Kidney tubule cell (primary cell): ENCODE measurements at regions not wholly inside any gene's neighbourhood (a gene's known extent, or its start where the extent isn't known, plus 50 kb on each side); places are given as distances from the start of the nearest gene placed in this dataset.
A peak's percentile ranks its signal among the peaks of the same experiment; 100 is the strongest.

Experiments used
- DNase-seq: peaks from one replicate; pipeline ENCODE4 v3.0.0-alpha.2; 2018; ENCODE audit warnings: low spot score

DNA sequence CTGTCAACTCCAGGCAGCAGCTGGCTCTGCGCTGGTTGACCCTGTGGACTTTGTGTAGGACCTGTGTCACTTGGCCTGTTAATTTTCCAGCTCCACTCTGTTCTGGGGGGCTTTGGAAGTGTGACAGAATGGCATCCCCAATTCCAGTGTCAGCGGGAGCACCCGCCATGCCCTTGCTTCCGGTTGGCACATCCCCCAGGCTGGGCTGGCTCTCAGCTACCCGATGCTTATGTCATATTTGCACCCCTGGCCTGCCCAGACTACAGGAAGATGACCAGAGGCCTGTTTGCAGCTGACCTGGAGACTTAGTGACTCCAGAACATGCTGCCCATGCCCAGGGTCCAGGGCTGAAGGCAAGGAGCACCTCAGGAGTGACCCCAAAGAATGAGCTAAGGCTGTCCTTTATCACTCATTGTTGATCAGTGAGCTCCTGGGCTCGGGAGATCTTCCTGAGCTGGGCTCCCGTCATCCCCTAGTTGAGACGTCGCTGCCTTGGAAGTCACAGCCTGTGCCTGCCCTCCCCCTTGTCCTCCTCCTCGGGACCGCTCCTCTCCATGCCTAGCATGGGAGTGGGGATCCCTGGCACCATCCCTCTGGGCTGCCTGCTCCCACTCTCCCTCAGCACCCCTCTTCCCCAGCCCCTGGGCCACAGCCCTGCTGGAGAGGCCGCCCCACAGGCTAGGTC lies 163.4 kb upstream of the RTL1 start:
- no peak for DNase-seq

DNA sequence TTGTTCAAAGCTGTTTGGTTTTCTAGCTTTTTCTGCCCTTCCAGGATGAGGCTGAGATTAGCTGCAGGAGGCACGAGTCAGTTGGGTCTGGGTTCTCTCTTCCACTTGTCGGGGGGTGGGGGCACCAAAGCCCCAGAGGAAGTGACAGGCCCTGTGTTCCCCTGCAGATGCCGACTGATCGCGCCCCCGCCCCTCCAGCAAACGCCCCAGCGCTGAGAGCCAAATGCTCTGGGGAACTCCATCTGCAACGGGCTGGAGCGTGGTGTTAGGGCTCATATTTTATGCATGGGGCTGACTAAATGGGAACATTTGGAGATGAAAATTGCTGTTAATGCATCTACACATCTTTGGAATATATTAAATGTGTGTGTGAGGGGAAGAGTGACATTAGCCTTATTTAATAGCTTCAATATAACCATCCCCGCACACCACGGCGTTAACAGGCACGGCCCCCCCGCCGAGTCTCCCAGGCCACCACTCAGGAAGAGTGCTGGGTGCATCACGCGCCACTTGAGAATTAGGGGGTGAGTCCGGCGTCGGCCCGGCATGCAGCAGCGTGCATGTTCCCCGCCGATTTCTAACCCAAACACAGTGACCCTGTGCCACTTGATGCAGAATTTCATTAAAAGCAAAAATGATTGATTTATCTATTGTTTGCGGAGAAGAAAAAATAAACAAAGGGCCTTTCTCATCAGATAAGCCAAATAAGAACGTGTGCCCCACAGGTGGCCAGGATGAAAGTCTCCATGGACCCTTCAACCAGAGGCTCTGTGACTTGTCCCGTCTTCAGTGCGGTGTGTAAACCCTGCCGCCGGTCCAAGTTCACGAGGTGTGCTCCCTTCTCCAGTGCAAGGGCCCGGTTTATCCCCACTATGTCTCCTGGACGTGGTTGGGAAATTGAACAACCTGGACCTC lies 165.0 kb upstream of the RTL1 start:
- no peak for DNase-seq

GRCh38 chr14:101069228-101069549 lies 165.7 kb upstream of the RTL1 start:
- DNase-seq, result no peak

- DNase-seq, result no peak
Observed at GRCh38 chr14:101069666-101070362, 166.3 kb upstream of the RTL1 start.

DNA sequence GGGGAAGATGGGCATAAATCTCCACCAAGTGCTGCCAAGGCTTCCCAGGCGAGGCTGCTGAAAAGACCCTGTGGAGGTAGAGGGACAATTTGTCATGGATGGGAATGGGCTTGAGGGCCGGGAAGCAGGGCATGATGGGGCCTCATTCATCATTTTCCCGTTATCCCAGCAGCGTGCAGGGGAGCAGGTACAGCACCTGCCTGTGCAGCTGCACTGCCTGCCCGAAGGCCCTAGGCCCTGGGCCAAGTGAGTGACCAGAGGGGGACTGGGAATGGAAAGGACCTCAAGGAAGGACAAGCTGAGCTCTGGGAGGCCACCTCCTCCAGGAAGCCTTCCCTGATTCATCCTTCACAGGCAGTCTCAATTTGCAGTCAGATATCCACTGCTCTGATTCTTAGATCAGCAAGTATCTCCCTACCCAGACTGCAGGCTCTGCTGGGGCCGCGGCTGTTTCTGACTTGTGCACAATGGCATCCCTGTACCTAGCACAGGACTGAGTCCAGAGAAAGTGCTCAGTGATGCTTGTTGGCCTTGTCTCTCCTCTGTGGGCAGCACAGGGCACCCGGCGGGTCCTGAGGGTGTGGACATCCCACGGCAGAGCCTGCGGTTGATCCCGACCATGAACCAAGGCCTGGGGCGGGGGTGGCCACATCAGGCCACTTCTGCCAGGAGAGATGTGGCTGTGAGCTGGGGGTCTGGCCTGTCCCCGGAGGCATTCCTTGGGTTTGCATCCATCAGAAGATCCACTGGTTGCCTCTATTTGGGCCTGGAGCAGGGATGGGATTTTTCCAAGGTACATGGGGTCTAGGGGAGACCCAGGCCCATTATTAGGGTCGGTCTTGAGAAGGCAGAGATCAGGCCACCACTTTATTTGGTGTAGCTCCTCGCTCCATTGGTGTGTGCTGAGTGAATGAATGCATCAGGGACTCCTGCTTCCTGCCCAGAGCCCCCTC lies 167.3 kb upstream of the RTL1 start:
- no peak for DNase-seq

GRCh38 chr14:101071493-101071906 lies 168.0 kb upstream of the RTL1 start:
- DNase-seq, result no peak

DNA sequence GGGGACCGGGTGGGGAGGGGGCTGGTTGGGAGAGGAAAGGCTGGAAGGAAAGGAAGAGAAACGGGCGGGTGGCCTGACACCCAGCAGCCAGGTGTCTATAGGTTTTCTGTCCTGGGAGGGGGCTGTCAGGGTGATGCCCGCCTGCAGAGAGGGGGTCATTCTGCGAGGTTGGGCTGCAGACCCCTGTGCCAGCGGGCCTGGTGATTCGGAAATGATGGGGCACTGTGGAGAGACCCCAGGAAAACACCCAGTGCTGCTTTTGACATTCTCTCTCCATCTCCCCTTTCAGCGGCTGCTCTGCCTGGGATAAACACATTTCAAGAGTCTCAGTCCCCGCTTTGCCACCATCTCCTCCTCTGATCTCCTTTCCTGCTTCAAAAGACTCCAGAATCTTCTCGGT lies 168.5 kb upstream of the RTL1 start:
- no peak for DNase-seq

DNA sequence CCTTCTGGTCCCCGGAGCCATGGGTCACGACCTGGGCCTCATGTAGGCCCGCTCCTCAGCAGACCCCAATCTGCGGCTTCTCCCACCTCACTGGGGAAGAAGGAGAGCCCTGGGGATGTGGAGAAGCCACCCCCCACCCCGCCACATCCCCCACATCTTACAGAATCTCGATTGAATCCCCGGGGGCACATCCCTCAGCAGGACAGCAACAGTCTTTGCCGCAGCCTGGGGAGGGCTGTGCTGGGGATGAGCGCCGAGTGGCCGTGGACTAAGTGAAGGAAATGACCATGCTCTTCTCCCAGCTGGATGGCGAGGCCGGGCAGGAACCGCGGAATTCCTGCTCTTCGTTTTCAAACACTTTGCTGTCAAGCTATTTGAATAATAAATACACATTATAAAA lies 169.0 kb upstream of the RTL1 start:
- DNase-seq, result no peak

- DNase-seq, result peak; percentile 99
Observed at GRCh38 chr14:101072945-101073597, 169.5 kb upstream of the RTL1 start.

DNA sequence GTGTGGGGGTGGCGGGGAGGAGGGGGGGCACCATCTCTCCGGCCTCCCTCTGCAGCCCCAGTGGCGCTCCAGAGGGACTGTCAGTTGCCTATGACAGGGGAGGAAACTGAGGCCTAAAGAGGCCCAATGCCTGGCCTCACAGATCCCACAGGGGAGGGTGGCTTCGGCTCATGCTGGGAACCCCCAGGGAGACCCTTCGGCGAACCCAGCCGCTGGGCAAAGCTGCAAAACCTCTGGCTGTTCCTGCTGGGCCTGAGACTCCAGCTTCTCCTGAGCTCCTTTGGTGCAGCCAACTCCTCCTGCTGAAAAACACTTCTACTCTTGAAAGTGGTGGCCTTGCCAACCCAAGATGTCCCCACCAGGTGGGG lies 170.1 kb upstream of the RTL1 start:
- no peak for DNase-seq

- DNase-seq, result no peak
Observed at GRCh38 chr14:101074196-101075024, 170.9 kb upstream of the RTL1 start.

GRCh38 chr14:101075025-101075800 lies 171.7 kb upstream of the RTL1 start:
- peak; percentile 13 for DNase-seq

- no peak for DNase-seq
Observed at GRCh38 chr14:101075801-101076413, 172.4 kb upstream of the RTL1 start.

DNA sequence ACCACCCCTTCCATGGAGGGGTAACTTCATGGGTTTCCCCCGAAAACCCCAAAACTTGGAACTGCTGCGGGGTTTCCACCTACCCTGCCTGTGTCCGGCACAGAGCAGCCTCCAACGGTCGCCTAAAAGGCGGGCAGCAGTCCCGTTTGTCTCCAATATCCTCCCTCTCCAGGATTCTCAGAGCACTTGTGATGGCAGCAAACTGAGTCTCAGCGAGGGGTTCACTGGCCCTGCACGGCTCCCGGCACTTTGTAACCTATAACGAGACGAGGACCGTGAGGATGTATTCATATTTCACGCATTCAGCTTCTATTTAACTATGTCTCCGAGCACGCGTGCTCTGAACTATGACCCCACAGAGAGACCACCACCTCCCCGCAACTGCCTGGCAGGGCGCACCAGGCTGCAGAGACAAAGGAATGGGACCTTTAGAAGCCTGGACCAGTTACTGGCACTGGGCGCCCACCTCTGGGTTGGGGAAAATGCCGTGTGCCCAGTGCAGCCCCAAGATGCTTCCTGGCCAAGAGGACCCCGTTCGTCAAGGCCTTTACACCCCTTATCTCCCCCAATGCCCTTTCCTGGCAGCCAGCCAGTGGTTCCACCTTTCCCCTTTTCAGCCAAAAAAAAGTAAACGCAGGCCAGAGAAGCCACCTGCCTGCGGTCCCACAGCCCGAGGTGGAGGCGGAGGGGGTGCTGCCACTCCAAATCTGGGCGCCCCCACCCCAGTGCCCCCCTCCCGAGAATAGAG lies 173.1 kb upstream of the RTL1 start:
- no peak for DNase-seq

DNA sequence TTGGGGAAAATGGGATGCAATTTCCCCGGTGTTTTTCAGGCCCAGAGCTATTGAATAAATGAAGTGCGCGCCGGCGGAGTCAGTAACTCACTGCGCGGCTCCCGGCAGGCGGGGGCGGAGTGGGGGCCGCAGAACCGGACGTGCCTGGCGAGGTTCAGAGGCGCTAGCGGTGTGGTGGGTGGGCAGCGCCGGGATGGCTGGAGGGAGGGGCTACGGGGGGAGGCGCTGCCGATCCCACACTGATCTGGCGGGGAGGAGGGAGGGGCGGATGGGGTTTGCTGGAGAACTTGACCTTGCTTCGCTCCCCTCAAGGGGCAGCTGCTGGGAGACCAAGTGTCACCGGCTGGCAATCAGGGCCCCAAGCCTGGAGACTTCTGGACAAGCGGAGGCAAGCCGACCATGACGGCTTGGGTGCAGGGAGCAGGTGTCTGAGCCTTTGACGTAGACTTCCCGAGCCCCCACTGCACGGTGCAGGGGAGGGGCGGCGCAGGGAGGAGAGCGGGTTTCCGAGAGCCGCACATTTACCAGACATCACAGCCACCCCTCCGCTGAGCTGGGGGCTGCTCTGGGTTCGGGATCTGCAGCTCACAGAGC lies 174.1 kb upstream of the RTL1 start:
- DNase-seq, result peak; percentile 37

DNA sequence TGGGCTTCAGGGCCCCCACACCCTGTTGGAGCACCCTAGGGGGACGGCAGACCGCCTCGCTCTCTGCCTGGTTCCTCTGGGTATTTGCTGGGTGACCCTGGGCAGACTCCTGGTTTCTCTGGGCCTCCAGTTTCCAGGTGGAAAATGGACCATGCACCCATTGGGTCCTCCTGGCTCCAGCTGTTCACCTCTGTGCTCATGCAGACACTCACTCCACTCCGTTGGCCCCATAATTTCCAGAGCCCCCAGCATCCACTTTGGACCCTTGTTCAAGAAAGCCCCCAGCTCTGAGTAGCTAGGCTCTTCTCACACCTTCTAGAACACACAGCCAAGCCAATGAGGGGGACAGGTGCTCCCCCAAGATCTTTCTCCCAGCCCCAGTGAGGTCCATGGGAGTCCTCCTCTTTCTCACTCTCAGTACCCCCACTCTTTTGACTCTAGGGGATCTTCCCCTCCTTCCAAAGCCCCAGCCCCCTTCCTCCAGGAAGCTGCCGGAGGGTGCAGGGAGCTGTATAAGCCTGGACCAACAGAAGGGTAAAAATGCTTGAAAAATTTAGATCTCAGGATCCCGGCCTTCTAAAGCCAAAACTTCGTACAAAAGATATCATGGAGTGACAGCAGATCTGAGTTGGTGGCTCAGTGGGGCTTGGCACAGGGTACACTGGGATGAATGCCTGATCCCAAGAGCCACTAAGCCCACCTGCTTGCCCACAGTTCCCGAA lies 174.8 kb upstream of the RTL1 start:
- DNase-seq, result no peak

DNA sequence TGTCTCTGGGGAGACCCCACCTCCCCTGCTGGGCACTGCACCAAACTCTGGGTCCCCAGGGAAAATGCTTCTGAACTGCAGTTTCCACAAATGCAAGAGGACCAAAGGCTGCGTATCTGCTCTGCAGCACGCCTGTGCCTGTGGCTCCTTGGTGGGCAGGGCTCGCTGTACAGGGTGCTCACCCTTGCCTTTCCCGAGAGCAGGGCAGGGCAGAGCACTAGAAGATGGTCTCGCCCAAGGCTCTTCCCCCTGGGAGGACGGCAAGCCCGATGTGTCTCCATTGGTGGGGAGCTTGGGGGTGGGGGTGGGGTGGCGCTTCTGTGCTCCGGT lies 175.3 kb upstream of the RTL1 start:
- no peak for DNase-seq
